ENCODE measurements at regions not wholly inside any gene's neighbourhood (a gene's known extent, or its start where the extent isn't known, plus 50 kb on each side); places are given as distances from the start of the nearest gene placed in this dataset.

DNA sequence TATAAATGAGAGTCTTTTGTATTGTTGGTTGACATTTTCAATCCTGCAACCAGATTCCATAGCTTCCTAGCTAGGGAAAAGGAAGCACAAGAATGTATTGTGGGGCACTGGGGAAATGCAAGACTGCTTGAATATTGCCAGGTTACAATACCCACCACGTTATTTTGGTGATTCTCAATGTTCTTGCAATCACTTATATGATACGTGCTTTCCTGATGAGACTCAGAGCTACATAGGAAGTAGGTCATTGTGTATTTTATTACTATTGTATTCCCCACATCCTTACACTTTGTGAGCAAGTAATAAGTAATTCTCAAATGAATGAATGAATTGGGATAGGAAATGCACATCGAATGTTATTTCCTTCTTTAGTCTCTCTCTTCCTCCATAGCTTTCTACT, 217.1 kb upstream of the CD180 start:
- DNase-seq (ENCODE audit: low spot score) = no peak

DNA sequence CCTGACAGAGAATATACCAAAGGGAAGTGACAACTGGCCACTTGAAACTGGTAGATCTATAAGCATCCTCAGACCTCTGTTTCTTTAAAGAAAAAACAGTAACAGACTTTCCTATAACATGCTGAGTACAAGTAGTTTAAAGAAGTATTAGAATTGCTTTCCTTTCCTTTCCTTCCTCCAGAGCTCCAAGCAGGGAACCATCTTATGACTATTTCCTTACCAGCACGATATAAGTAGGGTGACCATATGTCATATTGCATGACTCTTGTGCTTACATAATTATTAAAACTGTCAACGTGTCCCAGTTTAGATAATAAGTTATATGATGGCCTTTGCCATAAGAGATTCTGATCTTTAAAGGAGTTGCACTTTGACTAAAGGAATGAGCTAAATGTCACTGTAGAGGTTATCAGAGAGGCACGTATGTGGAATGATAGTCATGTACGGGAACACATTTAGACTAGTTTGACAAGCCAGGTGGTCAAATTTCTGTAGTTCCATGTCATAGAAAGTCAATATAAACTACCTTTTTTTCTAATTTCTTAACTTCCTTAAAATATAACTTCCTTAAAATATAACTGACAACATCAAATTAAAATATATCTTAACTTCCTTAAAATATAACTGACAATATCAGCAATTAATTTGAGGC, 212.7 kb upstream of the CD180 start:
- DNase-seq (ENCODE audit: low spot score) = no peak

DNA sequence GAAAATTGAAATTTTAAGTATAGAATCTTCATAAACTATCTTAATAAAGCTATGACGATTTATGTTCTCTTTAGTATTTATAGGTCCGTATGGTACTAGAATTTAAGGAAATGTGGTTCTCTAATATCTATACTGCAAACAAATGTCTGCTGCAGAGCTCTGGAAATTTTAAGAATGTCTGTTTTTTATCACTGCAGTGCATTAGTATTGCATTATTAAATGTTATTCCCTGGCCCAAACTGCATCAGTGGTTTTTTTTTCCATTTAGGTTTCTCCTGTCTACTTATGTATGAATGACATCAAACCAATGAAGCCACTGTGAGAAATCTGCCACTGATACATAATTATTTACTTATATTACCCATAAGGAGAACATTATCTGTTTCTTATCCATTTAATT, 211.4 kb upstream of the CD180 start:
- no peak for DNase-seq (ENCODE audit: low spot score)

DNA sequence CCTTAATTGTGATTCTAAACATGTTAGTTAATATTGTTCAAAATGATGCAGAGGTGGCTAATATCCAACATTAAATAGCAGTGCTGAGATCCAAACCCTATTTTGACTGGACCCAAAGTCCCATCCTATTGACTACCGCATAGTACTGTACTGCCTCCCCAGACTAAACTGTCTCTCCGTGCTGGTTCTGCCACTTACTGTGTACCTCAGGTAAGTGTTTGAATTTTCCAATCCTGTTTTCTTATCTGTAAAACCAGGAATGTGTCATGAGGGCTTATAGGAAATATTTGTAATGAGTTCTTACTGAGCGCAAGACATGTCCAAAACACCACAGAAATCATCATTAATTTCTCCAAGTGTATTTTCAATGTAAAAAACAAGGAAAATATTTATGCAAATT, 209.2 kb upstream of the CD180 start:
- DNase-seq (ENCODE audit: low spot score) = no peak

DNA sequence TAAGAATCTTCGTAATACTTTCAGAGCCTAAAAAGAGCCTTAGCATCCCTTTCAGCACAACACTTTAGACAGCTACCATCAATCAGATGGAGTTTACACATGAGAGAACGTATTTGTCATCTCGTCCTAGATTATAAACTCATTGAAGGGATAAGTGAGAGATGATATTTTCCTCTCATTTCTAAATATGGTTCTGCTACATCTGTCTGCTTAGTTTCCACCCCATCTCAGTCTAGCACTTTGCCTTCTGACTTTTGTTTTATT, 208.4 kb upstream of the CD180 start:
- DNase-seq (ENCODE audit: low spot score) = no peak

DNA sequence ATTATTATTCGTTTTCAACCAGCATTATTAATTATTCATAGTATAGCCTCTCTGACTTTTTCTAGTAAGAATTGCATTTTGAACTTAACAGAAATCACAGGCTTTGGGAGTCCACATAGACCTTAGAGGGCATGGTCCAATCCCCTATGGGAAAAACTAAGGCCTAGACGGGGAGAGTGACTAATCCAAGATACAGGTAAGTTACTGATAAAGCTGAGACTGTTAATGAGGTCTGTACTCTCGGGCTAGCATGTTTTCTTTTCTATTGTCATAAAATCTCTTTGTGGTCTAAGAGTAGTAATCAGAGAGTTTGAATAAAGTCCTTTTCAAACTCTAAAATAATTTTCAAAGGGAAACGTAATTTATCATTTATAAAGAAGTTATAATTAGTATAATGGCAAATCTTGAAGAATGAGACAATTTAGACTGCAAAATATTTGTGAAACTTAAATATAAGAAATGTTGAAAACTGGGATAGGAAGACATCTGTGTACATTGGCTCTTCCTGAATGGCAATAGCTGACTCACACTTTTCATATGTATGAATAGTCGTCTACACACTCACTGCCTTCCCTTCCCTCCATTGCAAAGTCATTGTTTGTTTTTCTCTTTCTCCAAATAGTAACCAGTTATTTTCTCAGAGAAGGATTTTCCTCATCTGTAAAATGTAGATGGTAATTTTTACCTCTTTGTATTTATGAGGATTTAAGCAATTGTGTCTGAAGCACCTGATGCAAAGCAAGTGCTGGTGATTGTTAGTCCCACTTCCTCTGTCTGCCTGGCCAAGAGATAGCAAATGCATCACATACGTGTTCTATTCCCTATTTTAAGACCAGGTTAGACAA, 207.9 kb upstream of the CD180 start:
- no peak for DNase-seq (ENCODE audit: low spot score)

DNA sequence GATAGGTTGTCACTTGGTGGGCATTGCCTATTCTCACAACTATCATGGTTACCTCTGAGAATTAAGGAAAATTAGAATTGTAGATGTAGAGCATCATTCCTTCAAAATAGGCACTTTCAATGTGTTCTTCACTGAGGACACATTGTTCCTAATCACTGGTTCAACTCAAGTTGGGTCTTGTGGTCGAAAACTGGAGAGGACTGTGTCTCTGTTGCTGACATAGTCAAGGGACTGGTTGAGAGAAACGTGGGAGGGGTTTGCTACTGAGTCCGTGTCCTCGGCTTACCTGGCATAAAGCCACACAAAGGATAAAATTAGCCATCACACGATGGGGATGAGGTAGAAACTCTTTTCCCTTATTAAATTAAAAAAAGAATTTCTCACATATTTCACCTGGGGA, 205.9 kb upstream of the CD180 start:
- no peak for DNase-seq (ENCODE audit: low spot score)

DNA sequence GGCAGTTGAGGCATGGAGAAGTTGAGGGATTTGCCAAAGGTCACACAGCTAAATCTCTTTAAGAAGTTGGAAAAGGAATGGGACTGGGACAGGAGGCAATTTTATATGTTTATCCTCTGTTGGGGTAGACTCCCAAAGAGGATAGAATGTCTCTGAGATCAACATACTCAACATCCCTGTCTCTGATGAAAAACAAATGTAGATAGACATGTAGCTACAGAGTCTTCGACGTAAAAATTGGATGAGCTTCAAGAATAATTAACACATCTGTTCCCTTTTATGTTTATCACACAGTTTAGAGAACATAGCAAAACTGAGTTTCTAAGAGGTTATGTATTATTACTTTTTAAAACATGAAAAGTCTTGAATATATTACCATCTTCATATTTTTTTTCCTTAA, 204.6 kb upstream of the CD180 start:
- DNase-seq (ENCODE audit: low spot score) = no peak

DNA sequence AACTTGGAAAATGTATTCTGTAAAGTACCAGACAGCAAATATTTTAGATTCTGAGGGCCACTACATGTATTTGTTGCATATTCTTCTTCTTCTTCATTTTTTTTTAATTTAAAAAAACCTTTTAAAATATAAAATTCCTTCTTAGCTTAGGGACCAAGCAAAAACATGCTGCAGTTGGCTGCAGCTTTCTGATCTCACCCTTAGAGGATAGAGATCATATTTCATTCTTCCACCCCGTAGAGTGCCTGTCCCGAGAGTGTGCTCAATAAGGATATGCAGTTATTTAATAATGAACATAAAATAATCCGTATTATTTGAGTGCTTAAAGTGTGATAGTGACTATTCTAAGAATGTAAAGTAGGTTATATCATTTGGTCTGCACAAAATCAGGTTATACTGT, 204.2 kb upstream of the CD180 start:
- no peak for DNase-seq (ENCODE audit: low spot score)

DNA sequence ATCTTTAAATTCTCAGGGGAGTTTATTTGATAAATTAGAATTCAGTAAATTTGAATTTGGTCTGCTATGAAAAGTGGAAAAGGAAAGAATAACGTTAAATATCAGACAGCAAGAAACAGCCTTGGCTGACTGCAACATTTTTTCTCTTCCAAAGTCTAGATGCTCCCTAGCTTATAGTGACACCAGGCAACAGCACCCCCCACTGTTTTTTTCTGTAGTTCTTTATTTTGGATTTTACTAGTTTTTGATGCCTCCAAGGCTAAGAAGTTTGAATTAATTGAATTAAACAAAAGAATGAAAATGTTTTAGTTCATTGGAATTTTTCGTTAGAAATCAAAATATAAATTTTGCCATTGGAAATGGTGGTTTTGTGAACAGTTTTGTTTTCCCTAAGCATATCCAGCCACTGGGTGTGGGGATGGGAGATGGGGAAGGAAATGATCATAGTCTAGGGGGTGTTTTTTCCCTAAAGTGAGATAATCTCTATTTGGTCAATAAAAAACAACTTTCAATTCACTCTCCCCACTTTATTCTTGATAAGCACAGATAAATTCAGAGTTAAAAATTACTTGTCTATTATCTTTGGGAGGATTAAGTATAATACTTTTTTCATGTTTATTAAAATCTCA, 199.3 kb upstream of the CD180 start:
- DNase-seq (ENCODE audit: low spot score) = no peak

DNA sequence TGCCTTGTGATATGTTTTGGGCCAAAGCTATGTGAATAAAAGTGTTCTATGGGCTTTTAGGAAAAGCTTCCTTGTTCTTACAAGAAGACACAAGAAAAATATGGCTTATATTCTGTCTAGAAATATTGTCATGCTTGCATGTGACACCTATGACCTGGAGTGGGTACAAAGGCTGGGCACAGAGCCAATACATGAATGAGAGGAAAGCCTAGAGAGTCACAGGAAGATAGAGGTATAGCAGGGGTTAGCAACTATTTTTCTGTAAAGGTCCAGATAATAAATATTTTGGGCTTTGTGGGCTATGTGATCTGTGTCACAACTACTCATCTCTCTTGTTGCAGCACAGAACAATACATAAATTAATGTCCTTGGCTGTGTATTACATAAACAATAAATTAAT, 196.6 kb upstream of the CD180 start:
- DNase-seq (ENCODE audit: low spot score) = no peak

DNA sequence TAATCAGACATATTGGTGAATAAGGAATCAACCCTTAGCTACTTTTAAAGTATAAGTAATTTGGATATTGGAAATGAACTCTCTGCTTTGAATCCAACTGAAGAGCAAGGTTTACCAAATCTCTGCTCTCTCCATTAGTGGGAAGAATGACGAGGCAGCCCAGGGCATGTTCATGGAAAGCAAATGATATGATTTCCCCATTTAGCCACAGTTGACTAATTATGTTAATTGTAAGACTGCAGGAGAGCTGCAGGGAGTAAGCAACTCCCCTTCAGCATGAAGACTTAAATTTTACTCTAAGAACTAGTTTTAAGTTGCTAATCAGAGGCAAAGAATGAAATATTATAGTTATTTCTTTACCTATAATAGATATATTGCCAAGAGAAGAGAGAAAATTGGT, 194.3 kb upstream of the CD180 start:
- DNase-seq (ENCODE audit: low spot score) = no peak

DNA sequence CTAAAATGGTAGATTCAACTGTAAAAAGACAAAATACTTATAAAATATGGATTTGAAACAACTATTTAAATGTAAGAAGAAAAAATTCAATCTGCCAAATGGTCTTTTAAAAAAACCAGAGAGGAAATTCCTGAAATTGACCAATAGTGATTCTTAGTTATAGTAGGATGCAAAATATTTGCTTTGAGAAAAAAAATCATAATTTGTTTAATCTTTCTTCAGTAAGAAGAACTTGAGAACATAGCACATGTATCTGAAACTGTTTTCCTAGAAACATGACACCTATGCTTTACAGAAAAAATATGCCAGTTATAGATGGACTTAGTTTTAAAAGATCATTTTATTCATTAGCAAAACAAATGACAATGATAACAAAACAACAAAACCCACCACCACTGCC, 186.9 kb upstream of the CD180 start:
- no peak for DNase-seq (ENCODE audit: low spot score)

DNA sequence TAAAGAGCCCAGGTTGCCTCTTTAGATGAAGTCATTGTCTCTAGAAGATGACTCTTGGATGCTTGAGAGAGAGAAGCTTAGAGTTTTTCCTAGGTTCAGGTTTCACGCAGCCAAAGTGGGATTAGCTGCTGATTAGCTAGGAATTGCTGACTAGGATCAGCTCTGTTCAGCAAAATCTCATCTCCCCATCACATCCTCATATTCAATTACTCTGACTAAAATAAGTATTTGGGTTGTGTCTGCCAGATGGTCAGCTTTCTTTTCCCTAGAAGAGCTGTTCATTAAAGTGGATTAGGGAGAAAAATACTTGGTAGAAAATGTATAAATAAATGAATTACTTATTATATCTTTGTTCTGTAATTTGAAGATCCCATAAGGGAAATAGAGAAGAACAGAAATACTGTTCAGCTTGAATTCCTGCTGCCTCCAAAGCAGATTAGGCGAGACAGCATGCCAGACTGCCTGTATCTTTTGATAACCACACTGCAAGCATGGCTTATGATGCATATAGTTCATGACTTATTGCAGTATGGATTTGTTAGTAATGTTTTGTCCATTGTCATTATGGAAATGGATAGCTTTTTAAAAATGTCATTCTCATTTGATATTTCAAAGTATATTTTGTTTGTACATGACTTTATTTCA, 184.8 kb upstream of the CD180 start:
- no peak for DNase-seq (ENCODE audit: low spot score)

DNA sequence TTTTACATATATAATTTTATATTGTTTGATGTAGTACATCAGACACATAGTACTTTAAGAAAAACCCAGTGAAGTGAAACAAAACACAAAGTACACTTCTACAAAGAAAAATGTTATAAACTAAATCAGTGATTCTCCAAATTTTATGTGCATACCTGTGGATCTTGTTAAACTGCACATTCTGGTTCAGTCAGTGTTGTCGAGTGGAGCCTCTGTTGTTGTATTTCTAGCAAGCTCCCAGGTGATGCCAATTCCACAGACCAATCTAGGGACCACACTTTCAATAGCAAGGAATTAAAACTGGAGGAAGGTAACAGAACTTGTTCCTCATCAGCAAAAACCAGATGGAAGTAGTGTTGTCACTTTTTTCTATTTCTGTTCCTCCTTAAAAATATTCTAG, 183.8 kb upstream of the CD180 start:
- DNase-seq (ENCODE audit: low spot score) = no peak

DNA sequence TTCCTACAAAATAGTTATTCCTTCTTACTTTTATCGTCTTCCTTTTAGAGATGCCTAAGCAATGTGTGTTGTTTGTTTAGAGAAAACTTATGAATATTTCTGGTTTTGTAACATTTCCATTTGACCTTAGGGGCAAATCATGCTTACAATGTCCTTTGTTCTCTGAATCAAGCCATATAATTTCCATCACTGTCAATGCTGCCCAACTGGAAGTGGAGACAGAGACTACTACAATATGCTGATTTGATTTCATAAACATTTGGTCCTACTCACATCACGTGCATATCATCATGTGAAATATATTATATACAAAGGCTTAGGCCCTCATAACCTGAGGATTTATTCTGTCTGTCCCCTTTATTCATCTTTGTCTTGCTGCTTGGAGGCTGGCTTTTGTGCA, 183.2 kb upstream of the CD180 start:
- no peak for DNase-seq (ENCODE audit: low spot score)

DNA sequence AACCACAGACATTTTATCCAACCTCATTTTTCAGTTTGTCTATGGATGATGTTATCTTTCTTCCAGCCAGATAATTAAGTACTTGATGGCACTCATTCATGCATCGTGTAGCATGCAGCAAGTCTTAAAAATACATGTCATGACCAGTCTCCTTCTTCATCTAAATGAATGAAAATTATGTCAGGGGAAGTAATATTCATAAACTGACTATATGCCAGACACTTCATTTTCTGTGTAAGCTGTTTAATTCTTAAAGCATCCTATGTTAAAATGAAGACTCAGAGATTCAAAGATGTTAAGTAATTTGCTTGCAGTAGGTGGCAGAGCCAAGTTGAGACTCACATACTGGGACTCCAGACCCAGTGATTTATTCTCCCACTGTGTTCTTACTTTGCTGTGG, 181.7 kb upstream of the CD180 start:
- DNase-seq (ENCODE audit: low spot score) = no peak

DNA sequence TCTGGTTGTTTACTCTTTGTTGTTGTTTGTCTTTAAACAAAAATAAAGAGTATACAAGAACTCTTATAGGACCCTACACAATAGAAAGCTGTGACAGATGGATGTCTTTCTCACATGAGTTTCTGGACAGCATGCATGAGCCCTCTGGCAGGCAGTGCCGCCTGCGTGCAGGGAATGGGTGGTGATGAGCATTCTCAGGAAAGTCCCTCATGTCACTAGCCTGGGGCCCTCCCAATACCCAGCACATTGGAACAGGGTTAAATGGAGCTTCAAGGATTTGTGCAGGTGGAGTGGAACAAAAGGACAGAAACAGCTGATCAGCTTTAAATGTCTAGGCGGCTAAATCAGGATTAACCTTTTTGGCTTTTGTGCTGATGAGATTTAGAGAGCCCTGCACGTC, 181.0 kb upstream of the CD180 start:
- no peak for DNase-seq (ENCODE audit: low spot score)

DNA sequence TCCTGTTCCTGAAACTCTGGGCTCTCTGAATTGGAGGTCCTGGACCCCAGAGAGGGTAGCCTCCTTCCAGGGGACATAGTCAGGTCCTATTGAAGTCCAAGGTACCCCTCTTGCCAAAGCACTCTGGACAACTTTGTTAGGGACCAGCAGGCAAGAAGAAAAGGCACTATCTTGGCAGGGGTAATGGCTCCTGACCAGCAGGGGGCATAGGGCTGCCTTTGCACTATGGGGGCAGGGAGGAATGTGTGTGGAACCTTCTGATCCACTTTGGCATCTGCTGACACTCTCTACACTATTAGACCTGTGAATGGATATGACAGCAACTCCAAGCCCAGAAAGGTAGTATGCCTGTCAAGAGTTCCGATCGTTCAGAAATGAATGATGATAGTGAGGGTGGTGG, 179.0 kb upstream of the CD180 start:
- DNase-seq (ENCODE audit: low spot score) = no peak

DNA sequence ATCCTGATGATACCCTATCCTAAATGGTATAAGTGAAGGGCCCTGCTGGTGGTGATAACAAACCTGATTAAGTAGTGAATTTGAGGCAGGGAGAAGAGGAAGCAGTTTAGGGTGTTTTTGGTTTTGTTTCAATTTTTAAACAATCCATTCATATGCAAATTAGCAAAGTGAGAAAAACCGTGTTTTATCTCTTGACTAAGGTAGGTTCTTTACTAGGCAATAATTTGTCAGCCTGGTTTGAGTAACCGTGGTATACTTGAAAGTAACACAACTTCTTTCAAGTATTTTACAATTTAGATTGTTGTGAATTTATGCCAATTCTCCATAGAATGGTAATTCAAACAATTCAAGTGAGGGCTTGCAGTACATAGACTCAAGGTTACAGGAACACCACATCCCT, 177.8 kb upstream of the CD180 start:
- no peak for DNase-seq (ENCODE audit: low spot score)

DNA sequence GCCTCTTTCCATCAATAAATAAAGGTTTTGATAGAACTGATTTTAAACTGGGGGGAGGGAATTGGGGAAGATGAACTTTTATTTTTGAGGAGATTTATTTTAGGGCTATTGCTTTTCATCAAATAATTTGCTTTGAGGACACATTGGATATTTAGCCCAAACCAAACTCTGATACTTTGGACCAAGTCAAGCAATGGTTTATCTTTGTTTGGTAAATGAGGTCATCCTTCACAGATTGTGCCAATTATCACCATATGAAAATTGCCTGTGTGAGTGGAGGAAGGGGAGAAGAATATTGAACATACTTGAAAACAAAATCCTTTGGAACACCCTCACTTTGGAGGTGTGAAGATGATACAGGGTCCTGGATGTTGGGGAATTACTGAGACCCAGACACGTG, 176.9 kb upstream of the CD180 start:
- DNase-seq (ENCODE audit: low spot score) = no peak

DNA sequence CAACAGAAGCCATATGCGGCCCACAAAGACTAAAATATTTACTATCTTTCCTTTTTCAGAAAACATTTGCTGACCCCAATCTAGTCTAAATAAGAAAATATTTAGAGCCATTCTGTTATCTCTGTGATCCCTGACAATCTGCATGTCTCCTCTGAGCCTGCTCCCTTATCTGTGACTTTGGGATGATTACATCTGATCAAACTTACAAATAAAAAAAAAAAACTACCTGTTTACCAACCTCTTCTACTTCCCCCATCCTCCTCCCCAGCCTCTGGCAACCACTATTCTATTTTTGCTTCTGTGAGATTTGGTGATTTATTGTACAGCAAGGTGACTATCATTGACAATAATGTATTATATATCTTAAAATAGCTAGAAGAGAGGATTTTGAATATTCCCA, 176.3 kb upstream of the CD180 start:
- DNase-seq (ENCODE audit: low spot score) = no peak

DNA sequence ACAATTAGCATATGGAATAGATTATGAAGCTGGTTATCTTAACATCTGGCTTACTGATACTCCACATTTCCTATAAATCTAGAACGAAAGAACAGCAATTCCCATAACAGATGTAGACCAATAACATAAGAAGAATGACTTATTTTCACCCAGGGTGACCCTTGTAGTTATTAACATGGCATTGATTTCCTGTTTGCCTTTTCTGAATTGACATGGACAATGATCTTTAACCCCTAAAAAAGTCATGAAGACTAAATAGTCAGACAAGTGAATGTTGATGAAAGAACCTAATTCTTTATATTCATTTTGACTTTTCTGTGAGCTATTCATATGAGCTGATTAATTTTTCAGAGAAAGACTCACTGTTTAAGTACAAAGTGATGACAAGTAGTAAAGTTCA, 175.3 kb upstream of the CD180 start:
- DNase-seq (ENCODE audit: low spot score) = no peak
